PC-9 (cell line): ENCODE measurements at regions not wholly inside any gene's neighbourhood (a gene's known extent, or its start where the extent isn't known, plus 50 kb on each side); places are given as distances from the start of the nearest gene placed in this dataset.

ENCODE experiments used
- EZH2 ChIP-seq: fragments of 200-600 bp; sonication (generic); IDR thresholded peaks from 2 replicates; pipeline ENCODE4 v1.8.0; 2017; ENCODE audit warnings: antibody characterized with exemption, low read depth
- TF ChIP-seq, protein P1 (sequence below): fragments of 200-600 bp; sonication (generic); conservative IDR thresholded peaks from 2 replicates; pipeline ENCODE4 v1.6.1; 2017; ENCODE audit warnings: mixed run types, antibody characterized with exemption, mild to moderate bottlenecking, moderate library complexity

DNA sequence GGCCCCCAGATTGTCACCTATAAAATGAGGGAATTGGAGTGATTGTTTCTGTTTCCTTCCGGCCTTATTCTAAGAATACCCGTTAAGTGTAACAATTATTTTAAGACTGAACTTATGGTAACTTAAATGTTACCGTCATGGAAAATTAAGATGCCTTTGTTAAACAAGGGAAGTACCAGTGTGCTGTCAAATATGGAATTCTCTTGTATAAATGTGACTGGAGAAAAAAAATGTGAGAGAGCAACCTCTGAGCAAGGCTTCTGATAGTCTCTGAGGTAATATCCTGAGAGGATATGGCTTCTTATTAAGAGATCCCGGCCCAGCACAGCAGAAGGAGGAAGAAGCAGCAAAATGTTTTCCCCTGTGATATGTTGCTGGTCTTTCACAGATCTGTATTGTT, 480.7 kb upstream of the ADAMTS9 start:
- TF ChIP-seq, protein P1, sequence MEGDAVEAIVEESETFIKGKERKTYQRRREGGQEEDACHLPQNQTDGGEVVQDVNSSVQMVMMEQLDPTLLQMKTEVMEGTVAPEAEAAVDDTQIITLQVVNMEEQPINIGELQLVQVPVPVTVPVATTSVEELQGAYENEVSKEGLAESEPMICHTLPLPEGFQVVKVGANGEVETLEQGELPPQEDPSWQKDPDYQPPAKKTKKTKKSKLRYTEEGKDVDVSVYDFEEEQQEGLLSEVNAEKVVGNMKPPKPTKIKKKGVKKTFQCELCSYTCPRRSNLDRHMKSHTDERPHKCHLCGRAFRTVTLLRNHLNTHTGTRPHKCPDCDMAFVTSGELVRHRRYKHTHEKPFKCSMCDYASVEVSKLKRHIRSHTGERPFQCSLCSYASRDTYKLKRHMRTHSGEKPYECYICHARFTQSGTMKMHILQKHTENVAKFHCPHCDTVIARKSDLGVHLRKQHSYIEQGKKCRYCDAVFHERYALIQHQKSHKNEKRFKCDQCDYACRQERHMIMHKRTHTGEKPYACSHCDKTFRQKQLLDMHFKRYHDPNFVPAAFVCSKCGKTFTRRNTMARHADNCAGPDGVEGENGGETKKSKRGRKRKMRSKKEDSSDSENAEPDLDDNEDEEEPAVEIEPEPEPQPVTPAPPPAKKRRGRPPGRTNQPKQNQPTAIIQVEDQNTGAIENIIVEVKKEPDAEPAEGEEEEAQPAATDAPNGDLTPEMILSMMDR: no peak
- TF ChIP-seq EZH2: no peak
